CD8-positive, alpha-beta memory T cell (primary cell): ENCODE measurements at regions not wholly inside any gene's neighbourhood (a gene's known extent, or its start where the extent isn't known, plus 50 kb on each side); places are given as distances from the start of the nearest gene placed in this dataset.

Experiments
- CTCF ChIA-PET: fragments of 350-600 bp; sonication (Branson Sonifier 250); formaldehyde crosslinking; loops from one replicate; lab custom pipeline; 2021; ENCODE audit warnings: antibody characterized with exemption; lab: Charles Lee
- POLR2A ChIA-PET: fragments of 350-600 bp; sonication (Branson Sonifier 250); formaldehyde crosslinking; loops from one replicate; lab custom pipeline; 2021; ENCODE audit warnings: antibody characterized with exemption; lab: Charles Lee
- DNase-seq, 5 donors: peaks; one replicate each; pipeline versions ENCODE4 v3.0.0 to v3.0.0-alpha.2; 2020 to 2022; ENCODE audit warnings: mixed read lengths in 1 of 5
- H3K27ac ChIP-seq: one replicate; pipeline ENCODE4 v1.7.0; 2013; ENCODE audit warnings: low read depth, mild to moderate bottlenecking, low read length, moderate library complexity
- H3K27me3 ChIP-seq: 2 replicates; pipeline ENCODE4 v1.7.0; 2013; ENCODE audit warnings: low read length, mild to moderate bottlenecking; ENCODE audit not compliant: insufficient read depth, poor library complexity, severe bottlenecking
- H3K36me3 ChIP-seq: 2 replicates; pipeline ENCODE4 v1.7.0; 2013; ENCODE audit warnings: mild to moderate bottlenecking, low read length, moderate library complexity; ENCODE audit not compliant: insufficient read depth
- H3K4me1 ChIP-seq: 2 replicates; pipeline ENCODE4 v1.7.0; 2013; ENCODE audit warnings: mild to moderate bottlenecking, low read length, moderate library complexity; ENCODE audit not compliant: insufficient read depth
- H3K4me3 ChIP-seq: 2 replicates; pipeline ENCODE4 v1.7.0; 2013; ENCODE audit warnings: mild to moderate bottlenecking, low read length
- H3K9me3 ChIP-seq: 2 replicates; pipeline ENCODE4 v1.7.0; 2013; ENCODE audit warnings: mild to moderate bottlenecking, low read length
- H3K27ac Mint-ChIP-seq, 8 donors: one replicate each; pipeline ENCODE4 v1.8.0; 2020 to 2021; ENCODE audit warnings: mixed read lengths in 8 of 8, mild to moderate bottlenecking in 6 of 8, inconsistent platforms in 3 of 8, moderate library complexity in 3 of 8
- H3K27me3 Mint-ChIP-seq, 2 donors: one replicate each; pipeline ENCODE4 v1.8.0; 2020 to 2021; ENCODE audit warnings: mixed read lengths in 2 of 2, mild to moderate bottlenecking in 1 of 2, moderate library complexity in 1 of 2
- H3K36me3 Mint-ChIP-seq, 3 donors: one replicate each; pipeline ENCODE4 v1.8.0; 2020 to 2021; ENCODE audit warnings: mixed read lengths in 3 of 3, inconsistent platforms in 1 of 3, mild to moderate bottlenecking in 1 of 3
- H3K4me1 Mint-ChIP-seq, 3 donors: one replicate each; pipeline ENCODE4 v1.8.0; 2020 to 2021; ENCODE audit warnings: mixed read lengths in 3 of 3, inconsistent platforms in 1 of 3, mild to moderate bottlenecking in 1 of 3
- H3K4me3 Mint-ChIP-seq, 7 donors: one replicate each; pipeline ENCODE4 v1.8.0; 2020 to 2021; ENCODE audit warnings: mixed read lengths in 7 of 7, mild to moderate bottlenecking in 6 of 7, moderate library complexity in 4 of 7, inconsistent platforms in 2 of 7
- H3K9me3 Mint-ChIP-seq, 5 donors: one replicate each; pipeline ENCODE4 v1.8.0; 2020 to 2022; ENCODE audit warnings: mixed read lengths in 5 of 5, mild to moderate bottlenecking in 3 of 5, moderate library complexity in 2 of 5, inconsistent platforms in 1 of 5

GRCh38 chr2:196498962-196499361 lies 140.6 kb upstream of the CCDC150 start:
- CTCF ChIA-PET, result no interaction called here
- no peak overlapping the region for H3K27ac Mint-ChIP-seq

DNA sequence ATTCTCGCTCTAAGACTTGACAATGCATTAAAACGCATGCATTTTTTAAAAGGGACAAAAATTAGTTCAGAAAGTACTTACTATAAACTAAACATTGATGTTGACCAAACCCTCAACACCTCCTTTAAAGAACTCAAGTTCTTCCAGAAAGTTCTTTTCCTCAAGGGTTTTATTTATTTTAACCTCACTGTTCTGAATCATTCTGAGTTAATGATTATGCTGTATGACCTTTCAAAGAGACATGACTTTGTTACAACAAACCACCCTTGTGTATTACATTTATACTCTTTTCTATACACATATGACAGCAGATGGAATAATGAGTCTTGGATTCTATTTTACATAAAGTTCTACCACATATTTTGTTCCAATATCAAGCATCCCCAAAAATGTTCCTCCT lies 139.8 kb upstream of the CCDC150 start:
- H3K36me3 Mint-ChIP-seq, result peaks cover 0 to 8% (median 0%) of the 10 kb centered on the region in 3 donors
- Histone ChIP-seq H3K4me1 (no peaks in the 10 kb centered on the region), H3K27me3 (no peaks in the 10 kb centered on the region), H3K27ac (no peak overlapping the region), H3K9me3 (no peaks in the 10 kb centered on the region), H3K4me3 (no peak overlapping the region), H3K36me3 (no peaks in the 10 kb centered on the region)
- ChIA-PET POLR2A (no interaction called here), CTCF (no interaction called here)
- H3K4me1 Mint-ChIP-seq, result no peaks in the 10 kb centered on the region
- H3K4me3 Mint-ChIP-seq, result no peak overlapping the region
- no peak overlapping the region for H3K27ac Mint-ChIP-seq
- peaks cover 9 to 31% of the 10 kb centered on the region in 2 donors for H3K27me3 Mint-ChIP-seq
- peaks cover 2 to 15% (median 10%) of the 10 kb centered on the region in 5 donors for H3K9me3 Mint-ChIP-seq
- DNase-seq, result no peak

More at GRCh38 chr2:196498962-196499361, 140.6 kb upstream of the CCDC150 start:
- Mint-ChIP-seq H3K9me3 (peaks cover 5 to 18% (median 13%) of the 10 kb centered on the region in 5 donors), H3K4me1 (no peaks in the 10 kb centered on the region), H3K4me3 (no peak overlapping the region), H3K36me3 (peaks cover 0 to 11% (median 0%) of the 10 kb centered on the region in 3 donors), H3K27me3 (peaks cover 9 to 34% of the 10 kb centered on the region in 2 donors)
- H3K36me3 ChIP-seq, result no peaks in the 10 kb centered on the region
- no peaks in the 10 kb centered on the region for H3K4me1 ChIP-seq
- H3K4me3 ChIP-seq, result no peak overlapping the region
- no peaks in the 10 kb centered on the region for H3K27me3 ChIP-seq
- no peak overlapping the region for H3K27ac ChIP-seq
- DNase-seq, result no peak
- POLR2A ChIA-PET, result no interaction called here
- no peaks in the 10 kb centered on the region for H3K9me3 ChIP-seq

GRCh38 chr2:196500686-196501431 lies 138.7 kb upstream of the CCDC150 start:
- POLR2A ChIA-PET, result no interaction called here
- peaks cover 0 to 8% (median 0%) of the 10 kb centered on the region in 3 donors for H3K36me3 Mint-ChIP-seq
- no peaks in the 10 kb centered on the region for H3K27me3 ChIP-seq
- CTCF ChIA-PET, result no interaction called here
- H3K4me3 ChIP-seq, result no peak overlapping the region
- H3K27me3 Mint-ChIP-seq, result peaks cover 7 to 34% of the 10 kb centered on the region in 2 donors
- H3K4me3 Mint-ChIP-seq, result no peak overlapping the region
- no peak for DNase-seq
- no peaks in the 10 kb centered on the region for H3K4me1 Mint-ChIP-seq
- peaks cover 2 to 15% (median 9%) of the 10 kb centered on the region in 5 donors for H3K9me3 Mint-ChIP-seq
- H3K36me3 ChIP-seq, result no peaks in the 10 kb centered on the region
- no peaks in the 10 kb centered on the region for H3K4me1 ChIP-seq
- no peak overlapping the region for H3K27ac Mint-ChIP-seq
- H3K9me3 ChIP-seq, result no peaks in the 10 kb centered on the region
- H3K27ac ChIP-seq, result no peak overlapping the region

DNA sequence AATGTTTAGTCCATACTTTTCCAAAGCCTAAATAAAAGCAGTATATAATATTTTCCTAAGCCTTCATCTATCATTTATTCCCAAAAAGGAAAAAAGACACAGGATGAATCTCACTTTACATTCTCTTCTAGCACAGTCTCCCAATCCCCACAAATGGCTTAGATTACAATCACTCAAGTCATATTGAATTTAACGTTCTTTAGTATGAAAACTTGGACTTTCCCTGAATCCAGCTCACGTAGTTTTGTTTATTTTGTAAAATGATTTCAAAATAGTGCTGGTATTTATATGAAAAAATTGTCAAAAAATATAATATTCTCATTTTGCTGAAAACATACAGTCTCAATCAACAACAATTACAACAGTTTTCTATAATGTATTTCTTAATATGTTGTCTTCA lies 137.7 kb upstream of the CCDC150 start:
- POLR2A ChIA-PET, result no interaction called here
- H3K36me3 ChIP-seq, result no peaks in the 10 kb centered on the region
- no peaks in the 10 kb centered on the region for H3K9me3 ChIP-seq
- no peak overlapping the region for H3K27ac Mint-ChIP-seq
- H3K27me3 ChIP-seq, result no peaks in the 10 kb centered on the region
- no peaks in the 10 kb centered on the region for H3K4me1 Mint-ChIP-seq
- DNase-seq, result no peak
- H3K4me3 Mint-ChIP-seq, result no peak overlapping the region
- CTCF ChIA-PET, result no interaction called here
- no peaks in the 10 kb centered on the region for H3K4me1 ChIP-seq
- peaks cover 0 to 8% (median 0%) of the 10 kb centered on the region in 3 donors for H3K36me3 Mint-ChIP-seq
- no peak overlapping the region for H3K4me3 ChIP-seq
- H3K27ac ChIP-seq, result no peak overlapping the region
- H3K9me3 Mint-ChIP-seq, result peaks cover 2 to 15% (median 9%) of the 10 kb centered on the region in 5 donors
- peaks cover 7 to 36% of the 10 kb centered on the region in 2 donors for H3K27me3 Mint-ChIP-seq

- ChIA-PET POLR2A (no interaction called here), CTCF (no interaction called here)
- no peak overlapping the region for H3K4me3 Mint-ChIP-seq
- H3K27ac ChIP-seq, result no peak overlapping the region
- H3K36me3 Mint-ChIP-seq, result peaks cover 0 to 8% (median 0%) of the 10 kb centered on the region in 3 donors
- H3K27me3 Mint-ChIP-seq, result peaks cover 8 to 36% of the 10 kb centered on the region in 2 donors
- H3K27ac Mint-ChIP-seq, result no peak overlapping the region
- H3K9me3 Mint-ChIP-seq, result peaks cover 2 to 12% (median 9%) of the 10 kb centered on the region in 5 donors
- H3K27me3 ChIP-seq, result no peaks in the 10 kb centered on the region
- H3K4me1 ChIP-seq, result no peaks in the 10 kb centered on the region
- no peaks in the 10 kb centered on the region for H3K9me3 ChIP-seq
- H3K4me1 Mint-ChIP-seq, result no peaks in the 10 kb centered on the region
- H3K4me3 ChIP-seq, result no peak overlapping the region
- H3K36me3 ChIP-seq, result no peaks in the 10 kb centered on the region
- no peak for DNase-seq
These were observed 137.1 kb upstream of the CCDC150 start for GRCh38 chr2:196502386-196502785.

DNA sequence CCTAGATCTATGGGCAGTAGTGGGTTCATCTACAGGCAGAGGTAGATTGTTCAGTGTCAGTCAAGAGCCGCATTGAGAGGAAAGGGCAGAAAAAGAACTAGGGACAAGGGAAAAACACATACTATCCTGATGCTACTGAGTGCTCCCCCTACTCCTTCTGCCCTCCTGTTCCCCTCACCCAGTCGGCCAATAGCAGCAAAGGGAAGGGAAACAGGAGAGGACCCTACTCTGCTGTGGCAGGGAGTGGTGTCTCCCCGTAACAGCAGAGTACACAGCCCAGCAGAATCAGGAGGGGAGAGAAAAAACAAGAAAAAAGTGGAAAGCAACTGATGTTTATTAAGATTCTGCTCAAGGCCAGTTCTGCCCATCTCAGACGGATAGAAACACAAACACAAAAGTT lies 136.1 kb upstream of the CCDC150 start:
- ChIA-PET POLR2A (no interaction called here), CTCF (no interaction called here)
- peaks cover 9 to 40% of the 10 kb centered on the region in 2 donors for H3K27me3 Mint-ChIP-seq
- H3K9me3 Mint-ChIP-seq, result peaks cover 0 to 12% (median 8%) of the 10 kb centered on the region in 5 donors
- no peak overlapping the region for H3K27ac ChIP-seq
- no peaks in the 10 kb centered on the region for H3K36me3 ChIP-seq
- H3K4me3 Mint-ChIP-seq, result no peak overlapping the region
- no peaks in the 10 kb centered on the region for H3K27me3 ChIP-seq
- H3K36me3 Mint-ChIP-seq, result peaks cover 0 to 5% (median 0%) of the 10 kb centered on the region in 3 donors
- no peaks in the 10 kb centered on the region for H3K4me1 Mint-ChIP-seq
- H3K4me1 ChIP-seq, result no peaks in the 10 kb centered on the region
- H3K9me3 ChIP-seq, result no peaks in the 10 kb centered on the region
- H3K27ac Mint-ChIP-seq, result no peak overlapping the region
- DNase-seq, result no peak
- H3K4me3 ChIP-seq, result no peak overlapping the region

GRCh38 chr2:196504788-196505187 lies 134.7 kb upstream of the CCDC150 start:
- no peaks in the 10 kb centered on the region for H3K36me3 Mint-ChIP-seq
- H3K27me3 Mint-ChIP-seq, result peaks cover 8 to 38% of the 10 kb centered on the region in 2 donors
- POLR2A ChIA-PET, result no interaction called here
- H3K27ac Mint-ChIP-seq, result no peak overlapping the region
- H3K4me3 Mint-ChIP-seq, result no peak overlapping the region
- CTCF ChIA-PET, result no interaction called here
- H3K27me3 ChIP-seq, result no peaks in the 10 kb centered on the region
- H3K4me1 ChIP-seq, result no peaks in the 10 kb centered on the region
- no peaks in the 10 kb centered on the region for H3K4me1 Mint-ChIP-seq
- H3K4me3 ChIP-seq, result no peak overlapping the region
- DNase-seq, result no peak
- H3K9me3 ChIP-seq, result no peaks in the 10 kb centered on the region
- H3K36me3 ChIP-seq, result no peaks in the 10 kb centered on the region
- H3K27ac ChIP-seq, result no peak overlapping the region
- H3K9me3 Mint-ChIP-seq, result peaks cover 0 to 2% (median 0%) of the 10 kb centered on the region in 5 donors

GRCh38 chr2:196510246-196510645 lies 129.3 kb upstream of the CCDC150 start:
- Mint-ChIP-seq H3K27ac (no peak overlapping the region), H3K4me3 (no peak overlapping the region), H3K9me3 (no peaks in the 10 kb centered on the region), H3K36me3 (no peaks in the 10 kb centered on the region), H3K27me3 (peaks cover 1 to 21% of the 10 kb centered on the region in 2 donors), H3K4me1 (no peaks in the 10 kb centered on the region)
- ChIA-PET CTCF (no interaction called here), POLR2A (no interaction called here)
- DNase-seq, result no peak
- no peak overlapping the region for H3K4me3 ChIP-seq
- no peaks in the 10 kb centered on the region for H3K4me1 ChIP-seq
- H3K9me3 ChIP-seq, result no peaks in the 10 kb centered on the region
- H3K27ac ChIP-seq, result no peak overlapping the region
- H3K36me3 ChIP-seq, result no peaks in the 10 kb centered on the region
- no peaks in the 10 kb centered on the region for H3K27me3 ChIP-seq
